H54 (cell line): ENCODE measurements at regions not wholly inside any gene's neighbourhood (a gene's known extent, or its start where the extent isn't known, plus 50 kb on each side); places are given as distances from the start of the nearest gene placed in this dataset.
"Not testable (repeated sequence)": the region's sequence is repeated elsewhere in the genome, so short reads cannot be mapped to it uniquely, and the experiment has no call there.

ENCODE experiments used
- DNase-seq: peaks from one replicate; pipeline ENCODE4 v3.0.0; 2011; ENCODE audit warnings: low spot score, mixed read lengths; ENCODE audit not compliant: insufficient read length
- FAIRE-seq: peaks from 3 replicates; lab custom pipeline; 2011; peaks lifted over from hg19 to GRCh38; lab: Jason Lieb, UNC
- POLR2A ChIP-seq: IDR thresholded peaks from 2 replicates; pipeline ENCODE4 v1.6.1; 2011; ENCODE audit warnings: low read depth, mild to moderate bottlenecking, low read length

- FAIRE-seq, result no peak
- no peak for TF ChIP-seq POLR2A
- DNase-seq, result no peak
These were observed 341.8 kb downstream of the RAP2B start for GRCh38 chr3:153503873-153504272.

GRCh38 chr3:153506205-153506604, 344.2 kb downstream of the RAP2B start:
- DNase-seq, FAIRE-seq: not testable (repeated sequence)

DNA sequence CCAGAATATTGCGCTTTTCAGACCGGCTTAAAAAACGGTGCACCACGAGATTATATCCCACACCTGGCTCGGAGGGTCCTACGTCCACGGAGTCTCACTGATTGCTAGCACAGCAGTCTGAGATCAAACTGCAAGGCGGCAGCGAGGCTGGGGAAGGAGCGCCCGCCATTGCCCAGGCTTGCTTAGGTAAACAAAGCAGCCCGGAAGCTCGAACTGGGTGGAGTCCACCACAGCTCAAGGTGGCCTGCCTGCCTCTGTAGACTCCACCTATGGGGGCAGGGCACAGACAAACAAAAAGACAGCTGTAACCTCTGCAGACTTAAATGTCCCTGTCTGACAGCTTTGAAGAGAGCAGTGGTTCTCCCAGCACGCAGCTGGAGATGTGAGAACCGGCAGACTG, 344.7 kb downstream of the RAP2B start:
- FAIRE-seq, DNase-seq: not testable (repeated sequence)

GRCh38 chr3:153513236-153513635, 351.2 kb downstream of the RAP2B start:
- FAIRE-seq, result no peak
- no peak for TF ChIP-seq POLR2A
- no peak for DNase-seq

DNA sequence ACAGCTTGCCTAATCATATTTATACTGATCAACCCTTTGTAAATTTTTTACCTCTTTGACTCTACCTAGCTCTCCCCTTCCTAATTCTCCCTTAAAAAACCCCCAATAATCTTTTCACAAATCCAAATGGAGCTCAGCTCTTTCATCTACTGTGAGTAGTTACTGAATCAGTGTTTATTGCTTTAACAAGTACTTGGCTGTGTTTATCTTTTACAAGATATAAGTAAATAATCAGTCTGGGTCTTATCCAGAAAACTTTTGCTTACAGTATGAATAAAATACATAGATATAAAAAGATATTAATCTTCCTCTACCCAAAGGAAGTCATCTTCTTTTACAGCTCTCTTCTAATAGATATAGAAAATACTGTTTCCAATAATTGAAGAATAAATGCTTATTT, 366.4 kb downstream of the RAP2B start:
- no peak for FAIRE-seq

GRCh38 chr3:153539263-153539662, 377.2 kb downstream of the RAP2B start:
- TF ChIP-seq POLR2A, result no peak
- DNase-seq (no peak), FAIRE-seq (no peak)

More for the DNA sequence above, 366.4 kb downstream of the RAP2B start:
- no peak for TF ChIP-seq POLR2A
- DNase-seq, result no peak

DNA sequence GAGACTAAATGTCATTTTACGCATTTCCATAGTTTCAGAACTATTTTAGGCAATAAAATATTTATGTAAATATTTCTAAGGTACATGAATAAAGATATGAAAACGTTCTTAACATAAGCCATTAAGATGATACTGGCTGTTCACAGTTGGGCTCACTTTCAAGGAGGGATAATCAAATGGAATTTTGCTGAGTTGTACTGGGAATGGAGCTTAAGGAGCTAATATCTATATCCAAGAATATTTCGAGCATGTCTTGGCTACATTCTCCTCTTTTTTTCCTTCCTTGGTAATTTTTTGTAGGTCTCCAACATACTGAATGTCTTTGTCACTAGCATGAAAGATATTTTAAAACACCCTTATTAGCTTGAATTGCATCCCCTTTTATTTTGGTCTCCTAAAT, 383.4 kb downstream of the RAP2B start:
- FAIRE-seq, result no peak
- TF ChIP-seq POLR2A, result no peak
- DNase-seq, result no peak

GRCh38 chr3:153547970-153548369, 385.9 kb downstream of the RAP2B start:
- FAIRE-seq (no peak), DNase-seq (no peak)
- no peak for TF ChIP-seq POLR2A

DNA sequence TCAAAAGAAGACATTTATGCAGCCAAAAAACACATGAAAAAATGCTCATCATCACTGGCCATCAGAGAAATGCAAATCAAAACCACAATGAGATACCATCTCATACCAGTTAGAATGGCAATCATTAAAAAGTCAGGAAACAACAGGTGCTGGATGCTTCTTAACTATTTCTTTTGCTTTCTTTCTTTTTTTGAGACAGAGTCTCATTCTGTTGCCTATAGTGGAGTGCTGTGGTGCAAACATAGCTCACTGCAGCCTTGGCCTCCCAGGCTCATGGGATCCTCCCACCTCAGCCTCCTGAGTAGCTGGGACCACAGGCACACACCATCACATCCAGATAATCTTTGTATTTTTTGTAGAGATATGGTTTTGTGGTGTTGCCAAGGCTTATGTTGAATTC, 387.7 kb downstream of the RAP2B start:
- FAIRE-seq, result not testable (repeated sequence)

DNA sequence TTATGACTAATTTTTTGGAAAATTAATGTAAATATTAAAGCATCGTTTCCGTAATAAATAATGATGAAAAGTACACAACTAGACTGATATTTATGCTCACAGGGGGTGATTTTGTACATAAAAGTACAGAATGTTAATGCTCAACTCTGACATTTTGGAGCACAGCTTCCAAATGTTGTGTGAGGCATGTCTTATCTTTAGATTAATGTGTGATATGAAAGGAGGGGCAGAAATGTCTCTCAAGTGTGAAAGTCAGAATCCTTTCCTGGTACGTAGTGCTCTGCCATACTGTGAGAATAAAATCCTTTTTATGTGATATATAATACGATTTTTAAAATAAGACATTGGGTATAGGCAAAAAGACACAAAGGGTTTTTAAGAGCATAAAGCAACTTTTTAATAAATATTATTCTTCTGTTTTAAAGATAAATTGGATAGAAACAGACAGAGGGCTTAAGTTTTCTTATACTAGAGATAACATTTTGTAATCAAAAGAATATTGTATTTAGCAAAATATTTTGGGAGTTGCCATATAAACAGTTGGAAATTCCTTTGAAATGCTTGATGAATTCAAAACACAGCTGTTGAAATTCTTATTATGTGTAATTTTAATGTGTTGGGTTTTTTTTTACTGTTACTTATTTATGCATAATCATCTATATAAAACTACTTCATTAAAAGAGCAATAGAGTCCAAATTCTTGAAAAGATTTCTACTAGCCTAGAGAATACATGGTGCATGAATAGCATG, 389.7 kb downstream of the RAP2B start:
- no peak for FAIRE-seq
- TF ChIP-seq POLR2A, result no peak
- no peak for DNase-seq

More for the DNA sequence above, 387.7 kb downstream of the RAP2B start:
- DNase-seq, result not testable (repeated sequence)

GRCh38 chr3:153552887-153553604, 391.0 kb downstream of the RAP2B start:
- no peak for DNase-seq
- no peak for FAIRE-seq
- no peak for TF ChIP-seq POLR2A

DNA sequence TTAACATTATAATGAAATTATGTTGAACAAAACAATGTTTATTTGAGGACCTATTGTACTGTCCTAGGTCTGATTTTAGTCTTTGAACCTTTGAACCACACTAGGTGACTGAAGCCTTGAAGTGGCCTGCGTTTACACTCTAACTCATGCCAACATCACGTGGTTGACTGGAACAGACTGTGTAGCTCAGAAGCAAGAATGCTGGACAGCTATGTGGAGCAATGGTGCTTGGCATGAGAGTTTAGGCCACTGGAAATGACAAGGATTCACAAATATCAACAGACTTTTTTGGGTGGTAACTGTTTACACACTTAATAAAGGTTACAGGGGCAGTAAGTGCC, 391.5 kb downstream of the RAP2B start:
- no peak for FAIRE-seq
- DNase-seq, result no peak
- TF ChIP-seq POLR2A, result no peak

DNA sequence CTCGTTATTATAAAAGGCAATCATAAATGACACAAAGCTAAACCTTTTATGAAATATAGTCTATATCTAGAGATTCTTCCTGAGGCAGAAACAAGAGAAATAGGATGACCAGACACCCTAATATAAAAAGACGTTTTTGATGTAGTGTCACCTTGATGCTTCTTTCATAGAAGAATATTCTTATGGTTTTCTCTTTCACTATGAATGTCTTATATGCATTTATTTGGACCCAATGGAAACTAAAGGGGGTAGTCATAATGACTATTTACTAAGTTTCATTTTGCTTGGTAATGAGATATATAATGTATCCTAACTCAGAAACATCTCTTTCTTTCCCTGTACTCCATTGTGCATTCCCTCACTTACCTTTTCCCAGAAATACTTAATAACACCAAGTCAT, 393.9 kb downstream of the RAP2B start:
- DNase-seq (no peak), FAIRE-seq (no peak)
- TF ChIP-seq POLR2A, result no peak

DNA sequence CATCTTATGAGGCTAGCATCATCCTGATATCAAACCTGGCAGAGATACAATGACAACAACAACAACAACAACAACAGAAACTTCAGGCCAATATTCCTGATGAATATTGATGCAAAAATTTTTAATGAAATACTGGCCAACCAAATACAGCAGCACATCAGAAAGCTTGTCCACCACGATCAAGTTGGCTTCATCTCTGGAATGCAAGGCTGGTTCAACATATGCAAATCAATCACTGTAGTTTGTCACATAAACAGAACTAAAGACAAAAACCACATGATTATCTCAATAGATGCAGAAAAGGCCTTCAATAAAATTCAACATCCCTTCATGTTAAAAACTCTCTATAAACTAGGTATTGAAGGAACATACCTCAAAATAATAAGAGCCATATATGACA, 397.3 kb downstream of the RAP2B start:
- FAIRE-seq, DNase-seq: not testable (repeated sequence)

DNA sequence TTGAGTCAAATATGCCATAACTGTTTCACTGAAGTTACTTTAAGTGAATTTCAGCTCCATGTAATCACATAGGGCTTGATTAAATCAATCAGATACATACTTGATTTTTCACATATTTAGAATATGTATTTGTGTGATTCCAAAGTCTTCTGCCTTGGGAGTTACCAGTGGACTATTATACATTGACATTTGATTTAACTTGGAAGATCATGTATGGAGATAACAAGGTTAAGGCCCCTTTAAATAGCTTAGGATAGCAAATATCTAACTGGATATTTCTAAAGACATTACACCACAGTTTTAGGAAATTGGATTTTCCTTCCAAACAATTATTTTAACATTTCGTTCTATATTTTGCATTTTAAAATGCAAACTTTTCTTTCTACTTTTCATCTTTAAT, 405.0 kb downstream of the RAP2B start:
- FAIRE-seq (no peak), DNase-seq (no peak)
- TF ChIP-seq POLR2A, result no peak
